HEK293T (cell line): ENCODE measurements at regions not wholly inside any gene's neighbourhood (a gene's known extent, or its start where the extent isn't known, plus 50 kb on each side); places are given as distances from the start of the nearest gene placed in this dataset.

Experiments used
- ARNT ChIP-seq: fragments of 450-650 bp; IDR thresholded peaks from 2 replicates; pipeline ENCODE4 v1.6.1; 2017; ENCODE audit warnings: mild to moderate bottlenecking
- BHLHE40 ChIP-seq: fragments of 450-650 bp; IDR thresholded peaks from 2 replicates; pipeline ENCODE4 v1.6.1; 2016; ENCODE audit warnings: mild to moderate bottlenecking, moderate library complexity, borderline replicate concordance
- ELF4 ChIP-seq: fragments of 450-650 bp; IDR thresholded peaks from 2 replicates; pipeline ENCODE4 v1.6.1; 2017; ENCODE audit warnings: antibody characterized with exemption
- FOXA1 ChIP-seq: fragments of 450-650 bp; IDR thresholded peaks from 2 replicates; pipeline ENCODE4 v1.6.1; 2016; ENCODE audit warnings: mild to moderate bottlenecking
- SUZ12 ChIP-seq: fragments of 450-650 bp; IDR thresholded peaks from 2 replicates; pipeline ENCODE4 v1.6.1; 2016; ENCODE audit warnings: mild to moderate bottlenecking
- TARDBP ChIP-seq: fragments of 450-650 bp; IDR thresholded peaks from 2 replicates; pipeline ENCODE4 v1.6.1; 2016

- no peak for TF ChIP-seq FOXA1
- no peak for TF ChIP-seq ELF4
- no peak for TF ChIP-seq BHLHE40
- TF ChIP-seq TARDBP: no peak
- TF ChIP-seq SUZ12: no peak
- no peak for TF ChIP-seq ARNT
Measured at GRCh38 chr18:42636309-42636708, 479.2 kb downstream of the RIT2 start.
